Endothelial cell of umbilical vein (primary cell): ENCODE measurements at regions not wholly inside any gene's neighbourhood (a gene's known extent, or its start where the extent isn't known, plus 50 kb on each side); places are given as distances from the start of the nearest gene placed in this dataset.

Experiments
- BruUV-seq: library from RNA; stranded (reverse); fragments of 400-500 nt; replicated peaks from 2 replicates; lab custom pipeline; 2021; lab: Mats Ljungman, UMichigan
- CTCF ChIA-PET: fragments of 300-600, 350-600 bp; sonication (Branson Sonifier 250); formaldehyde crosslinking; loops from one replicate; lab custom pipeline; 2021; ENCODE audit warnings: antibody characterized with exemption, inconsistent platforms; lab: Charles Lee
- POLR2A ChIA-PET: fragments of 300-600, 350-600 bp; sonication (Branson Sonifier 250); formaldehyde crosslinking; loops from one replicate; lab custom pipeline; 2021; ENCODE audit warnings: antibody characterized with exemption, inconsistent platforms; lab: Charles Lee
- DNase-seq: peaks from one replicate; pipeline ENCODE4 v3.0.0-alpha.2; 2011; ENCODE audit warnings: low read depth, low spot score
- FAIRE-seq: peaks from 2 replicates; lab custom pipeline; 2011; peaks lifted over from hg19 to GRCh38; lab: Jason Lieb, UNC
- H2AFZ ChIP-seq: 2 replicates; pipeline ENCODE4 v1.6.0; 2012; ENCODE audit warnings: low read depth, low read length, control low read depth, inconsistent platforms
- H3K27ac ChIP-seq: 2 replicates; pipeline ENCODE4 v1.5.1; 2011; ENCODE audit warnings: low read depth, mild to moderate bottlenecking, control low read depth, low read length, moderate library complexity; ENCODE audit not compliant: insufficient read depth
- H3K27me3 ChIP-seq, 2 experiments: 2 replicates each; pipeline versions ENCODE4 v1.6.0 to v1.6.1; 2011; ENCODE audit warnings: low read length in 2 of 2, mixed read lengths in 1 of 2; ENCODE audit not compliant: control insufficient read depth in 2 of 2, insufficient read depth in 2 of 2
- H3K36me3 ChIP-seq, 2 experiments: 2 replicates in 1 of 2; 3 replicates in 1 of 2; pipeline ENCODE4 v1.5.1; 2011; ENCODE audit warnings: low read length in 2 of 2, mild to moderate bottlenecking in 1 of 2, moderate library complexity in 1 of 2; ENCODE audit not compliant: control insufficient read depth in 2 of 2, insufficient read depth in 2 of 2; ENCODE audit errors: extremely low read depth in 1 of 2
- H3K4me1 ChIP-seq: 3 replicates; pipeline ENCODE4 v1.5.1; 2011; ENCODE audit warnings: mild to moderate bottlenecking, low read length; ENCODE audit not compliant: control insufficient read depth, insufficient read depth; ENCODE audit errors: extremely low read depth
- H3K4me2 ChIP-seq: 2 replicates; pipeline ENCODE4 v1.6.1; 2011; ENCODE audit warnings: low read length, control low read depth, mixed read lengths; ENCODE audit not compliant: insufficient read depth
- H3K4me3 ChIP-seq, 3 experiments: fragments of 200-600 bp in 1 of 3; sonication (generic), shearing (Covaris generic) in 1 of 3; replicated peaks in 1 of 3; 2 replicates each; pipeline ENCODE4 v1.5.1; 2011 to 2016; ENCODE audit warnings: control low read depth in 3 of 3, low read length in 3 of 3, mild to moderate bottlenecking in 2 of 3, inconsistent platforms in 1 of 3, low read depth in 1 of 3, moderate library complexity in 1 of 3; ENCODE audit not compliant: insufficient read depth in 1 of 3
- H3K79me2 ChIP-seq: 2 replicates; pipeline ENCODE4 v1.6.0; 2012; ENCODE audit warnings: low read length, inconsistent platforms; ENCODE audit not compliant: control insufficient read depth, insufficient read depth
- H3K9ac ChIP-seq: replicated peaks from 2 replicates; pipeline ENCODE3; 2011; ENCODE audit warnings: low read length, control low read depth; ENCODE audit not compliant: insufficient read depth; ENCODE audit errors: extremely low read depth
- H3K9me1 ChIP-seq: replicated peaks from 3 replicates; pipeline ENCODE4 v1.6.0; 2011; ENCODE audit warnings: mild to moderate bottlenecking, low read length; ENCODE audit not compliant: control insufficient read depth, insufficient read depth; ENCODE audit errors: extremely low read depth
- H3K9me3 ChIP-seq: replicated peaks from 2 replicates; pipeline ENCODE4 v1.5.1; 2012; ENCODE audit warnings: low read length, inconsistent platforms; ENCODE audit not compliant: control insufficient read depth, insufficient read depth
- H4K20me1 ChIP-seq: replicated peaks from 2 replicates; pipeline ENCODE3; 2011; ENCODE audit warnings: mild to moderate bottlenecking, low read length; ENCODE audit not compliant: control insufficient read depth, insufficient read depth; ENCODE audit errors: extremely low read depth
- EZH2 ChIP-seq: IDR thresholded peaks from 2 replicates; pipeline ENCODE4 v1.6.1; 2012; ENCODE audit warnings: borderline replicate concordance, low read depth, mild to moderate bottlenecking, moderate library complexity, low read length, inconsistent platforms; ENCODE audit not compliant: severe bottlenecking
- FOS ChIP-seq: IDR thresholded peaks from 2 replicates; pipeline ENCODE4 v1.6.1; 2011; ENCODE audit warnings: mild to moderate bottlenecking, low read length, moderate library complexity, borderline replicate concordance; ENCODE audit not compliant: insufficient read depth
- GATA2 ChIP-seq: IDR thresholded peaks from 2 replicates; pipeline ENCODE4 v1.7.0; 2011; ENCODE audit warnings: low read depth, mild to moderate bottlenecking, moderate library complexity, mixed read lengths, low read length; ENCODE audit not compliant: insufficient read length, insufficient read depth
- JUN ChIP-seq: IDR thresholded peaks from 2 replicates; pipeline ENCODE4 v1.6.1; 2011; ENCODE audit warnings: borderline replicate concordance, low read depth; ENCODE audit not compliant: insufficient read length, insufficient read depth
- MYC ChIP-seq: IDR thresholded peaks from one replicate; pipeline ENCODE4 v1.6.1; 2011; ENCODE audit warnings: mild to moderate bottlenecking, low read depth, low read length
- POLR2A ChIP-seq: IDR thresholded peaks from 2 replicates; pipeline ENCODE4 v1.6.1; 2012; ENCODE audit warnings: low read depth, mild to moderate bottlenecking, control low read depth, low read length
- POLR2AphosphoS5 ChIP-seq: IDR thresholded peaks from 2 replicates; pipeline ENCODE4 v1.6.1; 2012; ENCODE audit warnings: low read depth, mild to moderate bottlenecking, control low read depth, low read length, moderate library complexity; ENCODE audit not compliant: insufficient read depth
- dilution Hi-C: fragments of 300-500 bp; cut with MboI; formaldehyde crosslinking; loops from one replicate; pipeline ENCODE4 v1.15.0; 2019; ENCODE audit warnings: low sequenced_read_pairs; ENCODE audit not compliant: extremely low pct_ligation_motif_present
- intact Hi-C: fragments of 100-400 bp; cut with micrococcal nuclease; formaldehyde crosslinking; loops from one replicate; pipeline ENCODE4 v1.10.0; 2022
- TF ChIP-seq, protein P1 (sequence below): IDR thresholded peaks from 2 replicates; pipeline ENCODE4 v1.6.1; 2011; ENCODE audit not compliant: insufficient read depth, insufficient read length
- TF ChIP-seq, protein P2 (sequence below), 2 donors: IDR thresholded peaks; 1 replicate in 1 of 2; 2 replicates in 1 of 2; pipeline ENCODE4 v1.5.1; 2011; ENCODE audit warnings: low read length in 2 of 2, mild to moderate bottlenecking in 2 of 2, moderate library complexity in 2 of 2, control low read depth in 1 of 2, inconsistent platforms in 1 of 2, low read depth in 1 of 2; ENCODE audit not compliant: insufficient read depth in 1 of 2; ENCODE audit errors: extremely low read depth in 1 of 2

DNA sequence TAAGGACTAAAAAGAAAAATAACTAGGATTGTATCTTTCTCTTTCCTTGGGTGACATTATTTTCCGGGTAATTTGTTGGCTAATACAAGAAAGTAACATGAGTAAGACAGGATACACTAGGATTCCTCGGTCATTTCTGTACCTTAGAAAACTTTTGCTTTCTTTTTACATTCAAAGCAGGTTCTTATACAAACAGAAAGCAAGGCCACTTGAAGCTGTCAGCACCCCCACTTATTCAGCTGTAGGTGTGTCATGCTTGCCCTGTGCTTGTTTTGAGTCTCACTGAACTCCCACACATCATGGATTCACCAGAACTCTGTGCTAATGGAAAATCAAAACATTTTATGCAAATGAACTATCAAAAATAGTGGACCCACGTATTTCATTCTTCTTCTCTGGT, 266.8 kb upstream of the CLEC14A start:
- Histone ChIP-seq H3K4me3 (no peak overlapping the region), H2AFZ (no peak overlapping the region), H3K27me3 (no peaks in the 10 kb centered on the region), H3K4me2 (no peak overlapping the region), H3K9ac (no peak overlapping the region), H3K9me3 (no peaks in the 10 kb centered on the region), H3K4me1 (no peaks in the 10 kb centered on the region), H3K27ac (no peak overlapping the region), H3K79me2 (no peaks in the 10 kb centered on the region), H4K20me1 (no peaks in the 10 kb centered on the region), H3K36me3 (no peaks in the 10 kb centered on the region), H3K9me1 (no peaks in the 10 kb centered on the region)
- dilution Hi-C loops, result no loop called here
- TF ChIP-seq, protein P1, sequence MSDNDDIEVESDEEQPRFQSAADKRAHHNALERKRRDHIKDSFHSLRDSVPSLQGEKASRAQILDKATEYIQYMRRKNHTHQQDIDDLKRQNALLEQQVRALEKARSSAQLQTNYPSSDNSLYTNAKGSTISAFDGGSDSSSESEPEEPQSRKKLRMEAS, result no peak
- ChIA-PET CTCF (no interaction called here), POLR2A (no interaction called here)
- intact Hi-C loops, result no loop called here
- BruUV-seq, result no TSS peak
- FAIRE-seq (no peak), DNase-seq (no peak)

DNA sequence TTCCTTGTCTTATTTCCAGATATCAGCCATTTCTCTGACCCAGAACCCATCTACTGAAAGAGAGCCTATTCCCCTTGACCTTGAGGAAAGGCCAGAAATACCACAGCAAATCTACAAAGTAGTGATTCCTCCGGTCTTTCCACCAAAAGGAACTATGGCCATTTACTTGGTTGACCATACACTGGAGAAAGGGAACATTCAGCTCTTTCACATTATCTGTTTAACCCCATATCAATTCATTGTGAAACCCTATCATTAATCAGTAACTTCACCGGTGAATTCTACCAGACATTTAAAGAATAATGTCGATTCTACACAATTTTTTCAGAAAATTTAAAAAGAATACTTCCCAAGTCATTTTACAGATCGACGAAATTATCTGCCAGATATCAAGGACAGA, 265.7 kb upstream of the CLEC14A start:
- TF ChIP-seq, protein P2, sequence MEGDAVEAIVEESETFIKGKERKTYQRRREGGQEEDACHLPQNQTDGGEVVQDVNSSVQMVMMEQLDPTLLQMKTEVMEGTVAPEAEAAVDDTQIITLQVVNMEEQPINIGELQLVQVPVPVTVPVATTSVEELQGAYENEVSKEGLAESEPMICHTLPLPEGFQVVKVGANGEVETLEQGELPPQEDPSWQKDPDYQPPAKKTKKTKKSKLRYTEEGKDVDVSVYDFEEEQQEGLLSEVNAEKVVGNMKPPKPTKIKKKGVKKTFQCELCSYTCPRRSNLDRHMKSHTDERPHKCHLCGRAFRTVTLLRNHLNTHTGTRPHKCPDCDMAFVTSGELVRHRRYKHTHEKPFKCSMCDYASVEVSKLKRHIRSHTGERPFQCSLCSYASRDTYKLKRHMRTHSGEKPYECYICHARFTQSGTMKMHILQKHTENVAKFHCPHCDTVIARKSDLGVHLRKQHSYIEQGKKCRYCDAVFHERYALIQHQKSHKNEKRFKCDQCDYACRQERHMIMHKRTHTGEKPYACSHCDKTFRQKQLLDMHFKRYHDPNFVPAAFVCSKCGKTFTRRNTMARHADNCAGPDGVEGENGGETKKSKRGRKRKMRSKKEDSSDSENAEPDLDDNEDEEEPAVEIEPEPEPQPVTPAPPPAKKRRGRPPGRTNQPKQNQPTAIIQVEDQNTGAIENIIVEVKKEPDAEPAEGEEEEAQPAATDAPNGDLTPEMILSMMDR (IDR thresholded peaks at IDR 0.05; ENCODE audit: extremely low read depth in 1 of 2, insufficient read depth in 1 of 2, low read depth in 1 of 2, low read length in 2 of 2), result no peak
- TF ChIP-seq MYC (no peak), POLR2AphosphoS5 (no peak), POLR2A (no peak), JUN (no peak), EZH2 (no peak), GATA2 (no peak), FOS (no peak)
- TF ChIP-seq, protein P1, result no peak
- H3K9me3 ChIP-seq, result no peaks in the 10 kb centered on the region
- FAIRE-seq (no peak), DNase-seq (no peak)
- H3K79me2 ChIP-seq, result no peaks in the 10 kb centered on the region
- H3K27me3 ChIP-seq, result no peaks in the 10 kb centered on the region
- POLR2A ChIA-PET, result no interaction called here
- no peaks in the 10 kb centered on the region for H4K20me1 ChIP-seq
- no peaks in the 10 kb centered on the region for H3K9me1 ChIP-seq
- no peak overlapping the region for H3K4me3 ChIP-seq
- dilution Hi-C loops, result no loop called here
- no peaks in the 10 kb centered on the region for H3K4me1 ChIP-seq
- H2AFZ ChIP-seq, result no peak overlapping the region
- no peak overlapping the region for H3K27ac ChIP-seq
- no peak overlapping the region for H3K4me2 ChIP-seq
- BruUV-seq, result no TSS peak
- H3K9ac ChIP-seq, result no peak overlapping the region
- H3K36me3 ChIP-seq, result no peaks in the 10 kb centered on the region
- CTCF ChIA-PET, result no interaction called here
- intact Hi-C loops, result no loop called here
